Common myeloid progenitor, CD34-positive (primary cell): ENCODE measurements at regions not wholly inside any gene's neighbourhood (a gene's known extent, or its start where the extent isn't known, plus 50 kb on each side); places are given as distances from the start of the nearest gene placed in this dataset.
"Not testable (repeated sequence)": the region's sequence is repeated elsewhere in the genome, so short reads cannot be mapped to it uniquely, and the experiment has no call there.

Experiments
- CTCF ChIA-PET: fragments of 350-600 bp; sonication (Branson Sonifier 250); formaldehyde crosslinking; loops from one replicate; lab custom pipeline; 2021; ENCODE audit warnings: antibody characterized with exemption; lab: Charles Lee
- POLR2A ChIA-PET: fragments of 350-600 bp; sonication (Branson Sonifier 250); formaldehyde crosslinking; loops from one replicate; lab custom pipeline; 2021; ENCODE audit warnings: antibody characterized with exemption; lab: Charles Lee
- DNase-seq, 3 donors: peaks; one replicate each; pipeline versions ENCODE4 v3.0.0 to v3.0.0-alpha.2; 2013
- H3K27ac ChIP-seq, 2 experiments: 1 replicate in 1 of 2; 2 replicates in 1 of 2; pipeline ENCODE4 v1.7.0; 2013; ENCODE audit warnings: inconsistent platforms in 2 of 2, low read length in 2 of 2, mild to moderate bottlenecking in 2 of 2, low read depth in 1 of 2, moderate library complexity in 1 of 2; ENCODE audit not compliant: severe bottlenecking in 2 of 2, insufficient read depth in 1 of 2, poor library complexity in 1 of 2
- H3K27me3 ChIP-seq, 5 experiments: replicated peaks in 2 of 5; 1 replicate in 3 of 5; 2 replicates in 2 of 5; pipeline versions ENCODE4 v1.6.1 to v1.7.0; 2013; ENCODE audit warnings: low read length in 4 of 5, mild to moderate bottlenecking in 2 of 5, moderate library complexity in 2 of 5, inconsistent platforms in 1 of 5; ENCODE audit not compliant: insufficient read depth in 5 of 5, control insufficient read depth in 4 of 5
- H3K36me3 ChIP-seq, 4 experiments: 1 replicate in 2 of 4; 2 replicates in 2 of 4; pipeline versions ENCODE4 v1.6.1 to v1.7.0; 2013; ENCODE audit warnings: low read length in 3 of 4, control low read depth in 1 of 4, mild to moderate bottlenecking in 1 of 4; ENCODE audit not compliant: control insufficient read depth in 4 of 4, insufficient read depth in 4 of 4
- H3K4me1 ChIP-seq, 4 experiments: 1 replicate in 3 of 4; 2 replicates in 1 of 4; pipeline versions ENCODE4 v1.6.1 to v1.7.1; 2013; ENCODE audit warnings: low read length in 3 of 4, mild to moderate bottlenecking in 3 of 4, control low read depth in 1 of 4, inconsistent platforms in 1 of 4, moderate library complexity in 1 of 4; ENCODE audit not compliant: control insufficient read depth in 4 of 4, insufficient read depth in 4 of 4; ENCODE audit errors: control extremely low read depth in 1 of 4
- H3K4me3 ChIP-seq, 7 experiments: 1 replicate in 4 of 7; 2 replicates in 3 of 7; pipeline versions ENCODE4 v1.5.1 to v1.7.0; 2013; ENCODE audit warnings: mild to moderate bottlenecking in 7 of 7, low read length in 6 of 7, moderate library complexity in 6 of 7, inconsistent platforms in 2 of 7, low read depth in 2 of 7, control low read depth in 1 of 7; ENCODE audit not compliant: insufficient read depth in 4 of 7, control insufficient read depth in 1 of 7; ENCODE audit errors: extremely low read depth in 1 of 7
- H3K9me3 ChIP-seq, 5 experiments: 1 replicate in 4 of 5; 2 replicates in 1 of 5; pipeline versions ENCODE4 v1.6.1 to v1.7.1; 2013; ENCODE audit warnings: low read length in 4 of 5, mild to moderate bottlenecking in 2 of 5, inconsistent platforms in 1 of 5, low read depth in 1 of 5, moderate library complexity in 1 of 5; ENCODE audit not compliant: control insufficient read depth in 4 of 5, insufficient read depth in 2 of 5; ENCODE audit errors: control extremely low read depth in 1 of 5
- WGBS: methylation state at CpG from one replicate; pipeline ENCODE4 v1.1.5; 2013; ENCODE audit not compliant: insufficient coverage; 5-methylcytosine and 5-hydroxymethylcytosine counted together

DNA sequence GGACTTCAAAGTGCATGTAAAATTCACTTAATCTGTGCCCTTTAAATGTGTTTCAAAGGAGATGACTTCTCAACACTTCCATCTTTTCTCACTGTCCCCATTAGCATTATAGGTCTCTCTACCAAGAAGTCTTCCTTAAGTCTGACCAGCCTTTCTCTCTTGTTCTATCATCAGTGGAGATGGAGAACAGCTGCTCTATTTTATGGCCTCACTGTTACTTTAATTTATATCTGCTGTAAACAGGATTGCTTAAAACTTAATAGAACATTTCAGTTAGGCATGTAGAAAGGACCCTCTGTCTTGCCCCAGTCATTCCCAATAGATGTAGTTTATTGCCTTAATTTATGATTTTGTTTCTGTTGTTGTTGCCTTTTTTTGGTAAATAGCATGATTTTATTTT is 86.0 kb upstream of the CDC42EP3 start:
- H3K4me1 ChIP-seq, POLR2A ChIA-PET: not testable (repeated sequence)
- CTCF ChIA-PET = interaction anchor here (0.8 to 1.3 kb wide), 2 partner anchors 65 to 70 kb away, joined by 3 read pairs; no protein-coding TSS in a partner anchor

GRCh38 chr2:37758141-37758601 is 86.7 kb upstream of the CDC42EP3 start:
- DNase-seq, H3K27me3 ChIP-seq, POLR2A ChIA-PET, H3K36me3 ChIP-seq, H3K4me3 ChIP-seq, H3K4me1 ChIP-seq, H3K27ac ChIP-seq, H3K9me3 ChIP-seq: not testable (repeated sequence)
- CTCF ChIA-PET = interaction anchor here (0.8 to 1.3 kb wide), 2 partner anchors 65 to 69 kb away, joined by 3 read pairs; no protein-coding TSS in a partner anchor
- WGBS = 80% methylated on average over 1 of the region's 1 CpG

More for the DNA sequence above, 86.0 kb upstream of the CDC42EP3 start:
- not testable (repeated sequence) for H3K4me3 ChIP-seq, H3K27me3 ChIP-seq, DNase-seq, H3K36me3 ChIP-seq, H3K9me3 ChIP-seq, H3K27ac ChIP-seq

DNA sequence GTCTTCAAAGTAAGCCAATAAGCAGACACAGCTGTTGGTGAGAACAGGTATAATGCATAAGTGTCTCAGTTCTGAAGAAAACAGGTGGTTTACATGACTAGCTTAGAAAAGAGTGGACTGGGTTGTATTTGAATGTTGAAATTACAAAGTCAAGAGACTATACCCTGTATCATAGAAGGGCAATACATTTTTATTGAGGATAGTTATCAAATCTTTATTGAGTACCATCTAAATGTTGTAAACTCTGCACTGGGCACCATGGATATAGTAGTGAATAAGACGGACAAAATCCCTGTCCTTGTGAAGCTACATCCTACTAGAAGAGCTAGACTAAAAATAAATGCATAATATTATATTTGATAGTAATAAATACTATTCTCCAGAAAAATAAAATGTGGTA is 88.5 kb upstream of the CDC42EP3 start:
- H3K4me3 ChIP-seq, POLR2A ChIA-PET, H3K9me3 ChIP-seq: not testable (repeated sequence)

GRCh38 chr2:37760471-37760870 is 89.0 kb upstream of the CDC42EP3 start:
- WGBS = 89% methylated on average over 3 of the region's 6 CpGs
- CTCF ChIA-PET = interaction anchor here (0.9 to 1.1 kb wide), 2 partner anchors 8 to 20 kb away, joined by 3 to 4 read pairs; no protein-coding TSS in a partner anchor

More for the DNA sequence above, 88.5 kb upstream of the CDC42EP3 start:
- H3K27ac ChIP-seq, DNase-seq, H3K36me3 ChIP-seq, H3K27me3 ChIP-seq: not testable (repeated sequence)
- CTCF ChIA-PET = interaction anchor here (0.9 to 1.1 kb wide), 2 partner anchors 8 to 20 kb away, joined by 3 to 4 read pairs; no protein-coding TSS in a partner anchor
- H3K4me1 ChIP-seq = peaks cover 0 to 11% (median 1%) of the 10 kb centered on the region in 4 experiments
- no CpG with 5 or more reads among the region's 1 CpG for WGBS

DNA sequence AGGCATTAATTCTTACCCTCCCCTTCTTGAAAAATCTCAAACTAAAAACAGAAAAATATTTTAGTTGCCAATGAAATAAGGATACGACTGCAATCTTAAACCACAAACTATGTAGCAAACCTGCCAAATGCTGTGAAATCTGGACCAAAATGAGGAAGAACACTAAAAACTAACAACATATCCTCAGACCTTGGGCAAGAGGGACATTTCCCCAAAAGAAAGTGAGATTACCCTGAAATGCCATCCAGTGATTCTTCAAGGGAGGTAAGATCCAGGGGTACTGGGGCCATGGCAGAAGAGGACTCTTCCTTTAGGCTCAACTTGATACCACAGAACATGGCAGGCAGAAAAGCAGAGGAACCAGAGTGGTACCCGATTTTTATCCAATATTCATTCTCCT is 90.8 kb upstream of the CDC42EP3 start:
- H3K27ac ChIP-seq, H3K36me3 ChIP-seq, H3K9me3 ChIP-seq, H3K27me3 ChIP-seq, POLR2A ChIA-PET: not testable (repeated sequence)
- peak; percentile 6 to 78 (median 67) for DNase-seq
- H3K4me1 ChIP-seq = peaks cover 0 to 13% (median 1%) of the 10 kb centered on the region in 4 experiments
- CTCF ChIA-PET = interaction anchor here (1.3 kb wide), 1 partner anchor 14 kb away, joined by 4 read pairs; no protein-coding TSS in a partner anchor
- H3K4me3 ChIP-seq = peak overlapping the region in 1 of 7 experiments; percentile 59
- 43% methylated on average over 2 of the region's 2 CpGs for WGBS

More at GRCh38 chr2:37760471-37760870, 89.0 kb upstream of the CDC42EP3 start:
- Histone ChIP-seq H3K27me3 (peaks cover 0 to 3% (median 0%) of the 10 kb centered on the region in 5 experiments), H3K27ac (no peak overlapping the region), H3K4me1 (peaks cover 0 to 11% (median 1%) of the 10 kb centered on the region in 4 experiments), H3K36me3 (no peaks in the 10 kb centered on the region), H3K4me3 (no peak overlapping the region), H3K9me3 (no peaks in the 10 kb centered on the region)
- POLR2A ChIA-PET = no interaction called here
- DNase-seq = no peak

GRCh38 chr2:37764739-37765138 is 93.3 kb upstream of the CDC42EP3 start:
- WGBS = 0% methylated on average over 1 of the region's 2 CpGs
- CTCF ChIA-PET = interaction anchor here (1.6 to 2.5 kb wide), 2 partner anchors 16 to 17 kb away, joined by 3 to 6 read pairs; no protein-coding TSS in a partner anchor

DNA sequence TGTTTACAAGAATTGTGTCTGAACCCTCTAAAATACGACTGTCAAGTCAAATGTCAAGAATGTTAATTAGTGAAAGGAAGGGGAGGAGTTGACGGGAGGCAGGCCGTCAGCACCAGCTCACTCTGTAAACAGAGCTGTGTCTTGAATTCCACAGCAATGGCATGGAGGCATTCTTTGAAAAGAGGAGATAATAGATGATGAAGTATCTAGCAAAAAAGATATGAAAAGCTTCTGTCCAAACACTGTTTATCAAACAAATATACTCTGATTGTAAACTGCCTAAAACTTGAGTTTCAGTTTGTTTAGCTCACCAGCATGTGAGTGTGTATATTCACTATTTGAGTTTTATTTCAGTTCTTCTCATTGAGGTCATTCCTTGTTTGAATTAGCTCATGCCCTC is 94.7 kb upstream of the CDC42EP3 start:
- no peak overlapping the region for H3K4me3 ChIP-seq
- H3K27me3 ChIP-seq = peaks cover 0 to under 1% (median 0%) of the 10 kb centered on the region in 5 experiments
- H3K36me3 ChIP-seq = no peaks in the 10 kb centered on the region
- ChIA-PET CTCF (interaction anchor here (2.5 kb wide), 1 partner anchor 17 kb away, joined by 6 read pairs; no protein-coding TSS in a partner anchor), POLR2A (interaction anchor here (1.1 kb wide), 1 partner anchor 47 kb away, joined by 3 read pairs; no protein-coding TSS in a partner anchor)
- peaks cover 0 to 1% (median 0%) of the 10 kb centered on the region in 5 experiments for H3K9me3 ChIP-seq
- DNase-seq = no peak
- WGBS = 93% methylated on average over 3 of the region's 3 CpGs
- peaks cover 0 to 31% (median 12%) of the 10 kb centered on the region in 4 experiments for H3K4me1 ChIP-seq
- H3K27ac ChIP-seq = no peak overlapping the region

More at GRCh38 chr2:37764739-37765138, 93.3 kb upstream of the CDC42EP3 start:
- H3K4me3 ChIP-seq = no peak overlapping the region
- H3K27me3 ChIP-seq = peaks cover 0 to 3% (median 0%) of the 10 kb centered on the region in 5 experiments
- H3K36me3 ChIP-seq = no peaks in the 10 kb centered on the region
- peaks cover 0 to 31% (median 12%) of the 10 kb centered on the region in 4 experiments for H3K4me1 ChIP-seq
- POLR2A ChIA-PET = no interaction called here
- H3K9me3 ChIP-seq = no peaks in the 10 kb centered on the region
- no peak overlapping the region for H3K27ac ChIP-seq
- no peak for DNase-seq
